ENCODE measurements at regions not wholly inside any gene's neighbourhood (a gene's known extent, or its start where the extent isn't known, plus 50 kb on each side); places are given as distances from the start of the nearest gene placed in this dataset.
A peak's percentile ranks its signal among the peaks of the same experiment; 100 is the strongest.

DNA sequence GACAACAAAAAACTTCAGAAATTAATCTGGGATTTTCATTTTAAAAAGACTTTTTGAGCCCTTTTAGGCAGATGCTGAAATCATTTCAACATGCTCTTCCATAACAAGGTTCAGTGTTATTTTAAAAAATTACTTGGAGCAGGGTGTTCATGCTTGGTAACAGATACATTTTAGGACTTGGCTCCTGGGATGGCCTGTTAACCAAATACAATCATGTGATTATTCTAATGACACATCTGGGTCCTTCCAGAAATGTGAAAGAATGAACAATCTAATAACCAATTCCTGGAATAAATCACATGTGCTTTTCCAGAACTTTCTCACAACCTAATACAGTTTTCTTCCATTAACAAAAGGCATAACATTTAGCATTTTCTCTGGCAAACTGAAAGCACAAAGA is 379.8 kb upstream of the RUNX1 start:
- Histone ChIP-seq H3K36me3 (ENCODE audit: control insufficient read depth, insufficient read depth, low read length) (no peaks in the 10 kb centered on the region), H3K27ac (ENCODE audit: low read length) (no peak overlapping the region), H3K4me3 (ENCODE audit: low read length) (no peak overlapping the region), H3K27me3 (ENCODE audit: control insufficient read depth, insufficient read depth, low read length) (peaks cover 17% of the 10 kb centered on the region), H3K4me1 (ENCODE audit: control insufficient read depth, insufficient read depth, low read length) (peaks cover 3% of the 10 kb centered on the region), H3K9me3 (ENCODE audit: control insufficient read depth, insufficient read depth, low read length) (peaks cover 5% of the 10 kb centered on the region)
- TF ChIP-seq, protein P1, sequence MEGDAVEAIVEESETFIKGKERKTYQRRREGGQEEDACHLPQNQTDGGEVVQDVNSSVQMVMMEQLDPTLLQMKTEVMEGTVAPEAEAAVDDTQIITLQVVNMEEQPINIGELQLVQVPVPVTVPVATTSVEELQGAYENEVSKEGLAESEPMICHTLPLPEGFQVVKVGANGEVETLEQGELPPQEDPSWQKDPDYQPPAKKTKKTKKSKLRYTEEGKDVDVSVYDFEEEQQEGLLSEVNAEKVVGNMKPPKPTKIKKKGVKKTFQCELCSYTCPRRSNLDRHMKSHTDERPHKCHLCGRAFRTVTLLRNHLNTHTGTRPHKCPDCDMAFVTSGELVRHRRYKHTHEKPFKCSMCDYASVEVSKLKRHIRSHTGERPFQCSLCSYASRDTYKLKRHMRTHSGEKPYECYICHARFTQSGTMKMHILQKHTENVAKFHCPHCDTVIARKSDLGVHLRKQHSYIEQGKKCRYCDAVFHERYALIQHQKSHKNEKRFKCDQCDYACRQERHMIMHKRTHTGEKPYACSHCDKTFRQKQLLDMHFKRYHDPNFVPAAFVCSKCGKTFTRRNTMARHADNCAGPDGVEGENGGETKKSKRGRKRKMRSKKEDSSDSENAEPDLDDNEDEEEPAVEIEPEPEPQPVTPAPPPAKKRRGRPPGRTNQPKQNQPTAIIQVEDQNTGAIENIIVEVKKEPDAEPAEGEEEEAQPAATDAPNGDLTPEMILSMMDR (IDR thresholded peaks at IDR 0.05), result no peak
- peaks cover 14% of the 10 kb centered on the region for H3K36me3 Mint-ChIP-seq
- peaks cover 39 to 71% of the 10 kb centered on the region in 2 donors for H3K27me3 Mint-ChIP-seq (ENCODE audit: low read depth in 2 of 2)
- no peak for DNase-seq
- peaks cover 7 to 10% of the 10 kb centered on the region in 2 donors for H3K4me1 Mint-ChIP-seq
- H3K4me3 Mint-ChIP-seq, result no peak overlapping the region
- intact Hi-C loops (cut with micrococcal nuclease), result no loop called here
- peaks cover 2 to 5% of the 10 kb centered on the region in 2 donors for H3K9me3 Mint-ChIP-seq
- no peak for ATAC-seq
- no peak overlapping the region for H3K27ac Mint-ChIP-seq

DNA sequence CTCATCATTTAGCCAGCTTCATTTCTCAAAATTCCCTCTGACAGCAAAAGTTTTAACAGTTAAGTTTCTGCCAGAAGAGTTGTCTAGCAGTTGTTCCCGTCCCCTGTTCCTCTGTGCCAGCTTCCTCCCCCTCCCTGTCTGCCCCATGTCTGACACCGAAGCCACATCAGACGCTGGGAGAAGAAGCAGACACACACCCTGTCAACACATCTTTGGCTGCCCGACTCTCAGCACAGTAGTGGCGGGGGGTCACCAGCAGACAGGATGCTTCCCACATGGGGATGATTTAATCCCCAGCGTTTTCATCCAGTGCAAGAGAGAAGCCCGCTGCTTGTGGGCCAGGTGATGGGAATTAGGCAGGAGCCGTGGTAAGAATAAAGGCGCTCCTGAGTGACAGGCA is 379.4 kb upstream of the RUNX1 start:
- H3K4me3 Mint-ChIP-seq, result no peak overlapping the region
- Histone ChIP-seq H3K27ac (ENCODE audit: low read length) (no peak overlapping the region), H3K9me3 (ENCODE audit: control insufficient read depth, insufficient read depth, low read length) (peaks cover 5% of the 10 kb centered on the region), H3K27me3 (ENCODE audit: control insufficient read depth, insufficient read depth, low read length) (peaks cover 17% of the 10 kb centered on the region), H3K4me3 (ENCODE audit: low read length) (no peak overlapping the region), H3K36me3 (ENCODE audit: control insufficient read depth, insufficient read depth, low read length) (no peaks in the 10 kb centered on the region), H3K4me1 (ENCODE audit: control insufficient read depth, insufficient read depth, low read length) (peaks cover 3% of the 10 kb centered on the region)
- TF ChIP-seq, protein P1 (IDR thresholded peaks at IDR 0.05), result no peak
- intact Hi-C loops (cut with micrococcal nuclease), result no loop called here
- peaks cover 2 to 5% of the 10 kb centered on the region in 2 donors for H3K9me3 Mint-ChIP-seq
- WGBS (ENCODE audit: insufficient coverage), result 30% methylated on average over 9 of the region's 9 CpGs
- peaks cover 10% of the 10 kb centered on the region for H3K36me3 Mint-ChIP-seq
- DNase-seq (peak in 1 of 2 donors; percentile 67), ATAC-seq (peak in 2 of 3 donors; percentile 54 to 58)
- H3K27me3 Mint-ChIP-seq (ENCODE audit: low read depth in 2 of 2), result peaks cover 37 to 67% of the 10 kb centered on the region in 2 donors
- H3K27ac Mint-ChIP-seq, result no peak overlapping the region
- peaks cover 7 to 10% of the 10 kb centered on the region in 2 donors for H3K4me1 Mint-ChIP-seq

DNA sequence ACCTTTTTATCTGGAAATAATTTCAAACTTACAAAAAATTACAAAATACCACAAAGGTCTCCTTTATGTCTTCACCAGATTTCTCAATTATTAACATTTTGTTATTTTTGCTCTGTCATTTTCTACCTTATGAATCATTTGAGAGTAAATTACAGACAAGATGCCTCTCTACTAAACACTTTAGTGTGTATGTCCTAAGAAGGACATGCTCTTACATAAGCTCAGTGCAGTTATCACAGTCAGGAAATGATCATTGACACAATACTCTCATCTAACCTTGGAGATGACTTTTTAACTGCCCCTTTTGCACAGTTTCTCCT is 378.9 kb upstream of the RUNX1 start:
- intact Hi-C loops (cut with micrococcal nuclease), result no loop called here
- H3K4me3 ChIP-seq (ENCODE audit: low read length), result no peak overlapping the region
- H3K9me3 ChIP-seq (ENCODE audit: control insufficient read depth, insufficient read depth, low read length), result peaks cover 5% of the 10 kb centered on the region
- ATAC-seq, result peak in 1 of 3 donors; percentile 67
- TF ChIP-seq, protein P1 (IDR thresholded peaks at IDR 0.05), result no peak
- Mint-ChIP-seq H3K36me3 (peaks cover 6% of the 10 kb centered on the region), H3K9me3 (peaks cover 1 to 2% of the 10 kb centered on the region in 2 donors), H3K27ac (no peak overlapping the region), H3K27me3 (ENCODE audit: low read depth in 2 of 2) (peaks cover 32 to 61% of the 10 kb centered on the region in 2 donors), H3K4me3 (no peak overlapping the region), H3K4me1 (peaks cover 7 to 10% of the 10 kb centered on the region in 2 donors)
- DNase-seq, result peak in 1 of 2 donors; percentile 12
- no peaks in the 10 kb centered on the region for H3K36me3 ChIP-seq (ENCODE audit: control insufficient read depth, insufficient read depth, low read length)
- no peak overlapping the region for H3K27ac ChIP-seq (ENCODE audit: low read length)
- H3K27me3 ChIP-seq (ENCODE audit: control insufficient read depth, insufficient read depth, low read length), result peaks cover 17% of the 10 kb centered on the region
- peaks cover 3% of the 10 kb centered on the region for H3K4me1 ChIP-seq (ENCODE audit: control insufficient read depth, insufficient read depth, low read length)

DNA sequence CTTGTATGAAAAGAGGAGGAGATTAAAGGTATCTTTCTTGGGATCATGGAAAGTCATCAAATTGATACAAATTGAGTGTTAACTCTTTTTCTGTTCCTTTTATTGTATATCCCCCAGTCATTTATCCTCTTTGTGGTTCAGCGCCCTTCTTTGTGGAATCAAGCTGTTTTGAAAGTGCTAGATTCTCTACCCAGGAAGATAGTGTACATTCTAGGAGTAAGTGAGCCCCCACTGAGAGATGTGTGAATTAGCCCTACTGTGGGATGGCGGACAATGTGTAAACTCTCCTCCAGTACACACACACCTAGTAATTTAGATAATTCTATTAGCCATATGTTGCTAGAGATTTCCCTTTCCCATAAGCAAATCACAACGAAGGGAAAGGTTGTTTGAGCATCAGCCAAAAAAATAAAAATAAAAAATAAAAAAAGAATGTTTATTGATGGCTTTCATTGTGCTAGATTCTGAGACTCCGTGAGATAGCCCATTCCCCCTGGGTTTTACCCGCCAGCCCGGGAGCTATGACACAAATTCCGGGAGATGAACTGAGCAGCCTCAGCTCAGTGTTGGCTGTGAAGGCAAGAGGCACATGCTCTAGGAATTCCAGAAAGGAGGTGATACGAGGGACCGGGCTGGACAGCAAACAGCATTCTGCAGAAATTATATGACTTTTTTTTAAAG is 378.4 kb upstream of the RUNX1 start:
- peaks cover 1% of the 10 kb centered on the region for H3K36me3 Mint-ChIP-seq
- Histone ChIP-seq H3K27me3 (ENCODE audit: control insufficient read depth, insufficient read depth, low read length) (peaks cover 17% of the 10 kb centered on the region), H3K9me3 (ENCODE audit: control insufficient read depth, insufficient read depth, low read length) (peaks cover under 1% of the 10 kb centered on the region), H3K4me1 (ENCODE audit: control insufficient read depth, insufficient read depth, low read length) (peaks cover 3% of the 10 kb centered on the region), H3K4me3 (ENCODE audit: low read length) (no peak overlapping the region), H3K36me3 (ENCODE audit: control insufficient read depth, insufficient read depth, low read length) (no peaks in the 10 kb centered on the region), H3K27ac (ENCODE audit: low read length) (no peak overlapping the region)
- 94% methylated on average over 6 of the region's 9 CpGs for WGBS (ENCODE audit: insufficient coverage)
- TF ChIP-seq, protein P1 (IDR thresholded peaks at IDR 0.05), result no peak
- intact Hi-C loops (cut with micrococcal nuclease), result no loop called here
- peaks cover 7 to 10% of the 10 kb centered on the region in 2 donors for H3K4me1 Mint-ChIP-seq
- no peak for DNase-seq
- no peak overlapping the region for H3K4me3 Mint-ChIP-seq
- no peak overlapping the region for H3K27ac Mint-ChIP-seq
- peaks cover 32 to 56% of the 10 kb centered on the region in 2 donors for H3K27me3 Mint-ChIP-seq (ENCODE audit: low read depth in 2 of 2)
- no peaks in the 10 kb centered on the region for H3K9me3 Mint-ChIP-seq
- ATAC-seq, result no peak

Data from natural killer cell (primary cell).